NCI-H446 treated with DMSO at 0.1 percent for 48 hours (cell line): ENCODE measurements at regions not wholly inside any gene's neighbourhood (a gene's known extent, or its start where the extent isn't known, plus 50 kb on each side); places are given as distances from the start of the nearest gene placed in this dataset.

Experiments
- DNase-seq: peaks from one replicate; lab custom pipeline; 2025; lab: John Stamatoyannopoulos, UW

- DNase-seq: no peak
These were observed 258.9 kb downstream of the METTL4 start for GRCh38 chr18:2312440-2312839.

GRCh38 chr18:2313332-2313731, 258.0 kb downstream of the METTL4 start:
- DNase-seq: no peak

- DNase-seq: no peak
These were observed 255.1 kb downstream of the METTL4 start for GRCh38 chr18:2316082-2316750.

- DNase-seq: no peak
These were observed 254.3 kb downstream of the METTL4 start for GRCh38 chr18:2316751-2317696.

- DNase-seq: no peak
These were observed 246.8 kb downstream of the METTL4 start for GRCh38 chr18:2324459-2324858.

GRCh38 chr18:2325308-2325849, 245.9 kb downstream of the METTL4 start:
- no peak for DNase-seq

- DNase-seq: no peak
These were observed 245.4 kb downstream of the METTL4 start for GRCh38 chr18:2325933-2326332.

GRCh38 chr18:2326999-2327398, 244.3 kb downstream of the METTL4 start:
- DNase-seq: no peak

- no peak for DNase-seq
These were observed 240.5 kb downstream of the METTL4 start for GRCh38 chr18:2330764-2331163.

GRCh38 chr18:2331491-2331890, 239.8 kb downstream of the METTL4 start:
- no peak for DNase-seq

GRCh38 chr18:2336690-2337392, 234.5 kb downstream of the METTL4 start:
- DNase-seq: no peak

- DNase-seq: no peak
These were observed 233.7 kb downstream of the METTL4 start for GRCh38 chr18:2337552-2338141.

GRCh38 chr18:2338601-2339000, 232.7 kb downstream of the METTL4 start:
- no peak for DNase-seq

GRCh38 chr18:2340335-2340734, 231.0 kb downstream of the METTL4 start:
- DNase-seq: no peak

GRCh38 chr18:2348003-2348402, 223.3 kb downstream of the METTL4 start:
- no peak for DNase-seq

GRCh38 chr18:2351126-2351850, 220.0 kb downstream of the METTL4 start:
- no peak for DNase-seq

GRCh38 chr18:2354292-2354691, 217.0 kb downstream of the METTL4 start:
- no peak for DNase-seq

- DNase-seq: no peak
These were observed 214.4 kb downstream of the METTL4 start for GRCh38 chr18:2356906-2357305.

- DNase-seq: no peak
These were observed 210.4 kb downstream of the METTL4 start for GRCh38 chr18:2360861-2361260.

- no peak for DNase-seq
These were observed 203.2 kb downstream of the METTL4 start for GRCh38 chr18:2368102-2368501.

GRCh38 chr18:2376707-2377106, 194.6 kb downstream of the METTL4 start:
- no peak for DNase-seq
